Right lobe of liver (tissue), 6 donors: ENCODE measurements at regions not wholly inside any gene's neighbourhood (a gene's known extent, or its start where the extent isn't known, plus 50 kb on each side); places are given as distances from the start of the nearest gene placed in this dataset.

Experiments
- ATAC-seq, 4 donors: fragments of 200-7000 bp; cut with Tn5 transposase; one replicate each; pipeline ENCODE4 v1.9.1; 2020; ENCODE audit warnings: mild to moderate bottlenecking in 4 of 4, moderate library complexity in 4 of 4
- DNase-seq, 3 donors: peaks; one replicate each; pipeline ENCODE4 v3.0.0-alpha.2; 2020
- H3K27ac ChIP-seq, 3 donors: fragments of 200-600 bp; one replicate each; pipeline ENCODE4 v1.8.0; 2022
- H3K27me3 ChIP-seq, 2 donors: fragments of 200-600 bp; one replicate each; pipeline ENCODE4 v1.8.0; 2022
- H3K36me3 ChIP-seq, 4 donors: fragments of 200-600 bp; sonication (generic) in 1 of 4; one replicate each; pipeline versions ENCODE4 v1.5.1 to v1.8.0; 2017 to 2022; ENCODE audit warnings: control low read depth in 1 of 4
- H3K4me1 ChIP-seq, 4 donors: fragments of 200-600 bp; sonication (generic) in 1 of 4; one replicate each; pipeline versions ENCODE4 v1.5.1 to v1.8.0; 2017 to 2022; ENCODE audit warnings: control low read depth in 1 of 4
- H3K4me3 ChIP-seq, 3 donors: fragments of 200-600 bp; one replicate each; pipeline ENCODE4 v1.8.0; 2022
- H3K9me3 ChIP-seq, 4 donors: fragments of 200-600 bp; sonication (generic) in 1 of 4; one replicate each; pipeline versions ENCODE4 v1.5.1 to v1.8.0; 2017 to 2022; ENCODE audit warnings: control low read depth in 1 of 4
- POLR2A ChIP-seq: fragments of 450-650 bp; IDR thresholded peaks from one replicate; pipeline ENCODE4 v1.6.1; 2017; ENCODE audit warnings: antibody characterized with exemption, mild to moderate bottlenecking
- WGBS: methylation state at CpG from one replicate; pipeline ENCODE4 v1.1.6; 2018; ENCODE audit warnings: low coverage, low lambda C conversion rate; ENCODE audit not compliant: insufficient coverage; ENCODE audit errors: missing lambda C conversion rate; 5-methylcytosine and 5-hydroxymethylcytosine counted together
- intact Hi-C, 2 donors: fragments of 100-400 bp; cut with DNase I; formaldehyde crosslinking; loops; one replicate each; pipeline versions ENCODE4 v1.11.2 to v1.14.1; 2022
- TF ChIP-seq, protein P1 (sequence below), 4 donors: fragments of 200-600 bp in 3 of 4; fragments of 450-650 bp in 1 of 4; IDR thresholded peaks; one replicate each; pipeline versions ENCODE4 v1.5.1 to v1.8.0; 2016 to 2022; ENCODE audit warnings: antibody characterized with exemption in 4 of 4, mild to moderate bottlenecking in 2 of 4
- donor health status: DM: no; HTN: yes; CAD: no.
- donor health status: DM: no; HTN: no; CAD: no.
- donor health status: DM: no; HTN: no; CAD: no.
- donor health status: DM: no; HTN: yes; CAD: no.
- donor health status: DM: no; HTN: yes; CAD: no.

DNA sequence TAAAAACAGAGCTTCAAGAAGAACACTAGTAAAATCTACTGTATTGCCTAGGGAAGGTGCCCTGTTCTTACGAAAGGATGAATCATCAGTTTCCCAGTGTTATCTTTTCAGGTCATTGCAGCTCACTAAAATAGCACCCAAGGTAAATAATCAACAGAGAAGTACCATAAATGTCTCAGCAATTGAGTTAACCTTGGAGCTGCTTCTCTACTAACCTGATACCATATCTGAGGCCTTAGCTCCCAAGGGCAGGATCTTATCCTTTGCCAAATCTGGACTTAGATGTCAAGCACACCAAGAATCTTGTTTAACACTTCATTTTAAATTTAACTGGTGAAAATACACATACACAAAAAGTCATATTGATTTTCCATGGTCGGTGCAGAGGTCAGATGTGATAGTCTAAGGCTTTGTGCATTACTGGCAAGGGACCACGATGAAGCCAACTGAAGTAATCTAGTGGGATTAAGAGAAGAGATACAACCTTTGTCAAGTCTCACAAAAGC is 81.5 kb downstream of the EDN1 start:
- Histone ChIP-seq H3K4me1 (peaks cover 0 to 20% (median 8%) of the 10 kb centered on the region in 4 donors), H3K9me3 (no peaks in the 10 kb centered on the region), H3K27me3 (no peaks in the 10 kb centered on the region), H3K4me3 (no peak overlapping the region), H3K27ac (peak overlapping the region in 2 of 3 donors; percentile 48 to 65), H3K36me3 (no peaks in the 10 kb centered on the region)
- no peak for DNase-seq
- WGBS: 20% methylated on average over 3 of the region's 3 CpGs
- peak; percentile 88 to 94 (median 91) for ATAC-seq
- TF ChIP-seq POLR2A: no peak
- TF ChIP-seq, protein P1, sequence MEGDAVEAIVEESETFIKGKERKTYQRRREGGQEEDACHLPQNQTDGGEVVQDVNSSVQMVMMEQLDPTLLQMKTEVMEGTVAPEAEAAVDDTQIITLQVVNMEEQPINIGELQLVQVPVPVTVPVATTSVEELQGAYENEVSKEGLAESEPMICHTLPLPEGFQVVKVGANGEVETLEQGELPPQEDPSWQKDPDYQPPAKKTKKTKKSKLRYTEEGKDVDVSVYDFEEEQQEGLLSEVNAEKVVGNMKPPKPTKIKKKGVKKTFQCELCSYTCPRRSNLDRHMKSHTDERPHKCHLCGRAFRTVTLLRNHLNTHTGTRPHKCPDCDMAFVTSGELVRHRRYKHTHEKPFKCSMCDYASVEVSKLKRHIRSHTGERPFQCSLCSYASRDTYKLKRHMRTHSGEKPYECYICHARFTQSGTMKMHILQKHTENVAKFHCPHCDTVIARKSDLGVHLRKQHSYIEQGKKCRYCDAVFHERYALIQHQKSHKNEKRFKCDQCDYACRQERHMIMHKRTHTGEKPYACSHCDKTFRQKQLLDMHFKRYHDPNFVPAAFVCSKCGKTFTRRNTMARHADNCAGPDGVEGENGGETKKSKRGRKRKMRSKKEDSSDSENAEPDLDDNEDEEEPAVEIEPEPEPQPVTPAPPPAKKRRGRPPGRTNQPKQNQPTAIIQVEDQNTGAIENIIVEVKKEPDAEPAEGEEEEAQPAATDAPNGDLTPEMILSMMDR (IDR thresholded peaks at IDR 0.05): no peak
- intact Hi-C loops: no loop called here

DNA sequence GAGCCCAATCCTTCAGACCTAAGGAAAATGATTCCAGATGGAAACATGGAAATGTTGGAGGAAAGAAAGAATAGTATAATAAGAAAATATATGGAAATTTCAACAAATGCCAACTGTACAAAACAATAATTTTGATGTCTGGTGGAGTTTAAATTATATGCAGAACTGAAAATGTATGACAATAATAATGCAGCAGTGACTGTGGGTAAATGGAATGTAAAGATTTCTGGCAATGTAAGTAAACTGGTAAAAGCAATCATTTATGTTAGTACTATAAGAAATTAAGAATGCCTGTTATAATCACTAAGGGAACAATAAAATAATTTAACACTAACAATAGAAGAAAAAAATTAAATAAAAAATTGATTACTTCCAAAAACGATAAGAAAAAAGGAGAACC is 89.0 kb downstream of the EDN1 start:
- H3K36me3 ChIP-seq: no peaks in the 10 kb centered on the region
- H3K4me1 ChIP-seq: no peaks in the 10 kb centered on the region
- H3K27ac ChIP-seq: no peak overlapping the region
- ATAC-seq (no peak), DNase-seq (no peak)
- intact Hi-C loops: no loop called here
- H3K4me3 ChIP-seq: no peak overlapping the region
- TF ChIP-seq POLR2A: no peak
- TF ChIP-seq, protein P1 (IDR thresholded peaks at IDR 0.05): no peak
- no peaks in the 10 kb centered on the region for H3K27me3 ChIP-seq
- H3K9me3 ChIP-seq: no peaks in the 10 kb centered on the region
- 60% methylated on average over 1 of the region's 1 CpG for WGBS

DNA sequence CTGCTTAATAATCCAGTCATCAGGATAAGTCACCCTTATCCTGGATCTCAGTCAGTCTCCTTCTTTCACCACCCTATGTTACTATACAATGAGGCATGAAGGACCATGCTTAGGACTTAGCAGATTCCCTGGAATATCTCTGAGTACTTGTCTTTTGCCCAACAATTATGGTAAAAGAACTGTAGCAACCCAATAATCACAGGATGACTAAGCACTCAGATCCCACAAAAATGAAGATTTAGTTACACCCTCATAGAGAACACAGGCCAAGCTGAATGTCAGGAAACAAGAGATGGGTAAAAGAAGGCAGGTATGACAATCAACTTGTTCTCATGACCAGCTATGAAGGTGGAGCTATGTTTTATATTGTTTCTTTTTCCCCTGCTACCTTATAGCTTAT is 91.4 kb downstream of the EDN1 start:
- ATAC-seq (no peak), DNase-seq (no peak)
- no peaks in the 10 kb centered on the region for H3K4me1 ChIP-seq
- no peak overlapping the region for H3K27ac ChIP-seq
- no peaks in the 10 kb centered on the region for H3K9me3 ChIP-seq
- H3K36me3 ChIP-seq: no peaks in the 10 kb centered on the region
- no peaks in the 10 kb centered on the region for H3K27me3 ChIP-seq
- no peak overlapping the region for H3K4me3 ChIP-seq
- intact Hi-C loops: no loop called here
- TF ChIP-seq, protein P1 (IDR thresholded peaks at IDR 0.05): no peak
- no peak for TF ChIP-seq POLR2A

DNA sequence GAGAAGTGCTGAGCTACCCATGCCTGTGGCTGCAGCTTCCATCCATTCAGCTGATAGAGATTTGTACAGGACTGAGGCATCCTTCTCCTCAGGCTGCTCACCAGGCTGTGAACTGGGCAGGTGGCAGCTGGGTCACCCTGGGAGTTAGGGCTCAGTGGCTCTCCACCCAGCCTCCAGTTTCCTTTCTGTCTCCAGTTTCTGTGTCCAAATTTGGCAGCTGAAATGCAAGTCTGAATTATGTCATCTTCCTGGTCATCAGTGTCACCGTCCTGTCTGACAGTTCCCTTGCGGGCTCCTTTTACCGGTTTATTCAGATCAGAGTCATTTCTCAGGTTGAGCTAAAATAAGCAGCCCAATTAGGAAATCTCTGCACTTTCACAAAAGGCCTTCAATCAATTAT is 93.3 kb downstream of the EDN1 start:
- Histone ChIP-seq H3K9me3 (no peaks in the 10 kb centered on the region), H3K36me3 (no peaks in the 10 kb centered on the region), H3K27ac (no peak overlapping the region), H3K4me1 (no peaks in the 10 kb centered on the region), H3K27me3 (no peaks in the 10 kb centered on the region), H3K4me3 (no peak overlapping the region)
- ATAC-seq (no peak), DNase-seq (no peak)
- intact Hi-C loops: no loop called here
- no peak for TF ChIP-seq POLR2A
- TF ChIP-seq, protein P1 (IDR thresholded peaks at IDR 0.05): no peak
- WGBS: 56% methylated on average over 3 of the region's 3 CpGs

DNA sequence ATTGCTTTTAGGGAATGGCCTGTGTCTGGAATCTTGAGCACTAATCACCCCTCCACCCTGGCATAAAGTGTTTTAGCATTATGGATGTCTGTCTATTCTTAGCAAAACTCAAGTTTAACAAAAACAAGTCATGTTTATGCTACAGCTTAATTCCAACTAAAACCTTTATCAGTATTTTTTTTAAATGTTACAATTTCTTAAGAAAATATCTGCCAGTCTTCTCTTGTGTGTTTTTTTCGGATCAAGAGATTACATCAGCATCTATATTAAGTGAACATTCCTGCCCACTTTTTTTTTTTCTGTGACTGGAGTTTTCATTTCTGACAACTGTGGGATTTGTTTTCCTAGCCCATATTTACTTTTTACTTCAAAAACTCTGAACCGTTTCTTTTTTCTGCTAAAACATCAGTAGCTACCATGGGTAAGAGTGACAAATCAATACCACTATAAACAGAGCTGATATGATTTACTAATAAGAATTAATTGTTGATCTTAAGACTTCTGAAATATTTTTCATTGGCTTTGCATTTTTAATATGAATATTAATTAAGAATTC is 94.3 kb downstream of the EDN1 start:
- Histone ChIP-seq H3K36me3 (no peaks in the 10 kb centered on the region), H3K27ac (no peak overlapping the region), H3K9me3 (no peaks in the 10 kb centered on the region), H3K4me1 (no peaks in the 10 kb centered on the region), H3K27me3 (no peaks in the 10 kb centered on the region), H3K4me3 (no peak overlapping the region)
- no peak for ATAC-seq
- no peak for DNase-seq
- WGBS: 32% methylated on average over 2 of the region's 2 CpGs
- TF ChIP-seq, protein P1 (IDR thresholded peaks at IDR 0.05): no peak
- no peak for TF ChIP-seq POLR2A
- intact Hi-C loops: no loop called here
